DOHH2 (cell line): ENCODE measurements at regions not wholly inside any gene's neighbourhood (a gene's known extent, or its start where the extent isn't known, plus 50 kb on each side); places are given as distances from the start of the nearest gene placed in this dataset.

Experiments
- H3F3A ChIP-seq: fragments of 200-600 bp; sonication (generic), shearing (Covaris generic); 2 replicates; pipeline ENCODE4 v1.6.0; 2016; ENCODE audit warnings: antibody characterized with exemption, mild to moderate bottlenecking; ENCODE audit not compliant: control insufficient read depth, insufficient read depth
- H3K27ac ChIP-seq: fragments of 200-600 bp; sonication (generic); 2 replicates; pipeline ENCODE4 v1.5.1; 2014; ENCODE audit warnings: low read depth, mild to moderate bottlenecking, low read length, moderate library complexity
- H3K27me3 ChIP-seq: fragments of 200-600 bp; sonication (generic); 2 replicates; pipeline ENCODE4 v1.6.1; 2014; ENCODE audit warnings: mild to moderate bottlenecking, low read length, mixed read lengths; ENCODE audit not compliant: control insufficient read depth
- H3K36me3 ChIP-seq: fragments of 200-600 bp; sonication (generic); 2 replicates; pipeline ENCODE4 v1.6.1; 2014; ENCODE audit warnings: mild to moderate bottlenecking, low read length, moderate library complexity, mixed read lengths; ENCODE audit not compliant: control insufficient read depth
- H3K4me1 ChIP-seq: fragments of 200-600 bp; sonication (generic); 2 replicates; pipeline ENCODE4 v1.6.1; 2014; ENCODE audit warnings: mild to moderate bottlenecking, low read length, mixed read lengths; ENCODE audit not compliant: control insufficient read depth
- H3K4me2 ChIP-seq: fragments of 200-600 bp; sonication (generic); 2 replicates; pipeline ENCODE4 v1.6.0; 2014; ENCODE audit warnings: mild to moderate bottlenecking, low read length, moderate library complexity
- H3K4me3 ChIP-seq: fragments of 200-600 bp; sonication (generic); 2 replicates; pipeline ENCODE4 v1.5.1; 2014; ENCODE audit warnings: mild to moderate bottlenecking, low read length, mixed read lengths
- H3K79me2 ChIP-seq: fragments of 200-600 bp; sonication (generic); 2 replicates; pipeline ENCODE4 v1.6.1; 2014; ENCODE audit warnings: mild to moderate bottlenecking, low read length, mixed read lengths; ENCODE audit not compliant: control insufficient read depth
- H3K9me2 ChIP-seq: fragments of 200-600 bp; sonication (generic); replicated peaks from 2 replicates; pipeline ENCODE4 v1.6.1; 2014; ENCODE audit warnings: mild to moderate bottlenecking, low read length, mixed read lengths; ENCODE audit not compliant: control insufficient read depth
- H3K9me3 ChIP-seq: fragments of 200-600 bp; sonication (generic); 2 replicates; pipeline ENCODE4 v1.6.1; 2014; ENCODE audit warnings: antibody characterized with exemption, low read length, mixed read lengths; ENCODE audit not compliant: control insufficient read depth, insufficient read depth
- H4K20me1 ChIP-seq: fragments of 200-600 bp; sonication (generic); 2 replicates; pipeline ENCODE4 v1.6.0; 2014; ENCODE audit warnings: low read depth, mild to moderate bottlenecking, antibody characterized with exemption, low read length, moderate library complexity; ENCODE audit not compliant: control insufficient read depth, insufficient read depth
- CTCF ChIP-seq: fragments of 200-600 bp; sonication (generic); IDR thresholded peaks from one replicate; pipeline ENCODE4 v1.5.1; 2014; ENCODE audit warnings: antibody characterized with exemption, mild to moderate bottlenecking, low read depth, low read length; ENCODE audit not compliant: poor library complexity, severe bottlenecking
- EZH2phosphoT487 ChIP-seq: fragments of 200-600 bp; sonication (generic); IDR thresholded peaks from 2 replicates; pipeline ENCODE4 v1.6.1; 2017; ENCODE audit warnings: borderline replicate concordance, mild to moderate bottlenecking, antibody characterized with exemption, low read length, moderate library complexity, mixed read lengths

GRCh38 chrY:8764184-8764583, 573.1 kb upstream of the TSPY4 start:
- no peaks in the 10 kb centered on the region for H3K36me3 ChIP-seq
- no peaks in the 10 kb centered on the region for H3K27me3 ChIP-seq
- H3K27ac ChIP-seq: no peak overlapping the region
- H3K4me2 ChIP-seq: no peak overlapping the region
- H3F3A ChIP-seq: no peaks in the 10 kb centered on the region
- no peaks in the 10 kb centered on the region for H3K79me2 ChIP-seq
- no peaks in the 10 kb centered on the region for H4K20me1 ChIP-seq
- no peaks in the 10 kb centered on the region for H3K9me2 ChIP-seq
- TF ChIP-seq CTCF (no peak), EZH2phosphoT487 (no peak)
- no peaks in the 10 kb centered on the region for H3K4me1 ChIP-seq
- H3K4me3 ChIP-seq: no peak overlapping the region
- no peaks in the 10 kb centered on the region for H3K9me3 ChIP-seq

- Histone ChIP-seq H4K20me1 (no peaks in the 10 kb centered on the region), H3K4me2 (no peak overlapping the region), H3K36me3 (no peaks in the 10 kb centered on the region), H3K4me3 (no peak overlapping the region), H3K27me3 (no peaks in the 10 kb centered on the region), H3K9me2 (no peaks in the 10 kb centered on the region), H3F3A (no peaks in the 10 kb centered on the region), H3K4me1 (no peaks in the 10 kb centered on the region), H3K27ac (no peak overlapping the region), H3K79me2 (no peaks in the 10 kb centered on the region), H3K9me3 (no peaks in the 10 kb centered on the region)
- TF ChIP-seq EZH2phosphoT487: no peak
- no peak for TF ChIP-seq CTCF
Measured at GRCh38 chrY:8781184-8781890, 555.9 kb upstream of the TSPY4 start.

- TF ChIP-seq CTCF (no peak), EZH2phosphoT487 (no peak)
Measured at GRCh38 chrY:8794561-8794960, 542.7 kb upstream of the TSPY4 start.

More at GRCh38 chrY:8794561-8794960, 542.7 kb upstream of the TSPY4 start:
- H3K4me1 ChIP-seq: no peaks in the 10 kb centered on the region
- no peak overlapping the region for H3K4me3 ChIP-seq
- no peaks in the 10 kb centered on the region for H3K9me2 ChIP-seq
- no peaks in the 10 kb centered on the region for H3K27me3 ChIP-seq
- H3K79me2 ChIP-seq: no peaks in the 10 kb centered on the region
- no peaks in the 10 kb centered on the region for H3K36me3 ChIP-seq
- H3K27ac ChIP-seq: no peak overlapping the region
- H4K20me1 ChIP-seq: no peaks in the 10 kb centered on the region
- no peaks in the 10 kb centered on the region for H3F3A ChIP-seq
- H3K4me2 ChIP-seq: no peak overlapping the region
- no peaks in the 10 kb centered on the region for H3K9me3 ChIP-seq
